OCI-LY3 (cell line): ENCODE measurements at regions not wholly inside any gene's neighbourhood (a gene's known extent, or its start where the extent isn't known, plus 50 kb on each side); places are given as distances from the start of the nearest gene placed in this dataset.

Source experiments
- H2AFZ ChIP-seq: fragments of 200-600, 300-600 bp; shearing (Covaris generic); 2 replicates; pipeline ENCODE4 v1.6.0; 2014; ENCODE audit warnings: antibody characterized with exemption, low read depth, low read length
- H3K27ac ChIP-seq: fragments of 200-600, 300-600 bp; sonication (generic); 2 replicates; pipeline ENCODE4 v1.5.1; 2014; ENCODE audit warnings: mild to moderate bottlenecking, low read length, moderate library complexity, mixed read lengths
- H3K27me3 ChIP-seq: fragments of 200-600, 300-600 bp; sonication (generic); 2 replicates; pipeline ENCODE4 v1.6.1; 2014; ENCODE audit warnings: low read depth, low read length, mixed read lengths
- H3K36me3 ChIP-seq: fragments of 200-600, 300-600 bp; sonication (generic); replicated peaks from 2 replicates; pipeline ENCODE3; 2014; ENCODE audit warnings: low read depth, low read length, mixed read lengths
- H3K4me1 ChIP-seq: fragments of 300-600, 200-600 bp; sonication (generic); 2 replicates; pipeline ENCODE4 v1.6.1; 2014; ENCODE audit warnings: low read length, mixed read lengths
- H3K4me2 ChIP-seq: fragments of 200-600, 300-600 bp; sonication (generic); 2 replicates; pipeline ENCODE4 v1.6.1; 2014; ENCODE audit warnings: low read length, mixed read lengths
- H3K4me3 ChIP-seq: fragments of 300-600, 200-600 bp; sonication (generic); 2 replicates; pipeline ENCODE4 v1.5.1; 2014; ENCODE audit warnings: antibody characterized with exemption, mild to moderate bottlenecking, low read length, moderate library complexity
- H3K79me2 ChIP-seq: fragments of 300-600, 200-600 bp; shearing (Covaris generic); 2 replicates; pipeline ENCODE4 v1.6.1; 2014; ENCODE audit warnings: mild to moderate bottlenecking, low read length, mixed read lengths
- H3K9ac ChIP-seq: fragments of 300-600, 200-600 bp; shearing (Covaris generic); 2 replicates; pipeline ENCODE4 v1.6.0; 2014; ENCODE audit warnings: mild to moderate bottlenecking, low read length, moderate library complexity
- H3K9me3 ChIP-seq: fragments of 200-600, 300-600 bp; shearing (Covaris generic); 2 replicates; pipeline ENCODE4 v1.6.1; 2014; ENCODE audit warnings: low read length, mixed read lengths; ENCODE audit not compliant: insufficient read depth
- H4K20me1 ChIP-seq: fragments of 200-600, 300-600 bp; sonication (generic); 2 replicates; pipeline ENCODE4 v1.6.1; 2016; ENCODE audit warnings: low read length, mixed read lengths; ENCODE audit not compliant: insufficient read depth
- CTCF ChIP-seq: fragments of 200-600, 300-600 bp; sonication (generic); IDR thresholded peaks from 2 replicates; pipeline ENCODE4 v1.5.1; 2014; ENCODE audit warnings: antibody characterized with exemption, low read length, low read depth
- EZH2phosphoT487 ChIP-seq: fragments of 200-600 bp; shearing (Covaris generic); IDR thresholded peaks from 2 replicates; pipeline ENCODE4 v1.6.1; 2018; ENCODE audit warnings: antibody characterized with exemption, mixed run types, low read depth

- Histone ChIP-seq H3K9ac (no peak overlapping the region), H2AFZ (no peak overlapping the region), H4K20me1 (no peaks in the 10 kb centered on the region), H3K36me3 (no peaks in the 10 kb centered on the region), H3K4me3 (no peak overlapping the region), H3K79me2 (no peaks in the 10 kb centered on the region), H3K27me3 (peaks cover 5% of the 10 kb centered on the region; the same call in 1 of the 2 replicates), H3K4me2 (no peak overlapping the region), H3K9me3 (no peaks in the 10 kb centered on the region), H3K4me1 (no peaks in the 10 kb centered on the region), H3K27ac (no peak overlapping the region)
- TF ChIP-seq EZH2phosphoT487 (no peak), CTCF (no peak)
Measured at GRCh38 chr6:25166955-25167748, 112.0 kb upstream of the CARMIL1 start.

GRCh38 chr6:25167961-25168360 is 111.2 kb upstream of the CARMIL1 start:
- Histone ChIP-seq H3K9me3 (no peaks in the 10 kb centered on the region), H3K27ac (no peak overlapping the region), H3K4me3 (no peak overlapping the region), H3K4me1 (no peaks in the 10 kb centered on the region), H3K4me2 (no peak overlapping the region), H3K79me2 (no peaks in the 10 kb centered on the region), H2AFZ (no peak overlapping the region), H3K27me3 (peaks cover 5% of the 10 kb centered on the region; the same call in 1 of the 2 replicates), H3K9ac (no peak overlapping the region), H3K36me3 (no peaks in the 10 kb centered on the region), H4K20me1 (no peaks in the 10 kb centered on the region)
- TF ChIP-seq CTCF: no peak
- no peak for TF ChIP-seq EZH2phosphoT487

DNA sequence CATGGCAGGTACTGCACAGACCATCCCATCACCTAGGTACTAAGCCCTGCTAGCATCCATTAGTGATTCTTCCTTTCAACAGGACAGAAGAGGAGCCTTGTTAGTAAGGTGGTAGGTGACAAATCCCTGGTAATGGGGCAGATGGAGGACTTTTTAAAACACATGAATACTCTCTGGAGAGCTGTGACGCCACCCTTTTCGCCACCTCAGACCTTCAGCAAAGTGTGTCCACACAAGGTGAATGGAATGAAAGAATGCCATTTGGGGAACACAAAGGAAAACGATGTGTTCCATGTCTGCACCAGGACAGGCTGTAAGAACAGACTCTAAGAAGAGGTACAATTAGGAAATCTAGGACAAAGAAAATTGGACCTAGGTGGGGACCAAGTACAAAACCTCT is 110.5 kb upstream of the CARMIL1 start:
- TF ChIP-seq CTCF: no peak
- TF ChIP-seq EZH2phosphoT487: no peak
- H4K20me1 ChIP-seq: no peaks in the 10 kb centered on the region
- H3K36me3 ChIP-seq: no peaks in the 10 kb centered on the region

DNA sequence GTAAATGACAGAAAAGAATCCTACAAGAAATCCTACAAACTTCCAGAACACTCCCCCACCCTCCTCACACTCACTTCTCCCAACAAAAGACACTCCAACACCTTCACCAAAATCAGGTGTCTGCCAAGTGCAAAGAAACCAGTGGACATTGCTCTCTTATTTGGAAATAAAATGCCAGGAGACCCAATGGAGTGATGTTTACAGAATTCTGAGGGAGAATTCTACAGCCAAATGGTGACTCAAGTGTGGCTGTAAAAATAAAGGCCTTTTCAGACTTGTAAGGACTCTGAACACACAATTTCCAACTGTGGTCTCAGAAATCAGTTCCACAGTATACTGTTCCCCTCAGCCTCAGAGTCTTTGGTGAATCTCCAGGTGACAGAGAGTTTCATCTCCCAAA is 109.6 kb upstream of the CARMIL1 start:
- Histone ChIP-seq H3K36me3 (no peaks in the 10 kb centered on the region), H3K4me2 (no peak overlapping the region)

More for the DNA sequence above, 110.5 kb upstream of the CARMIL1 start:
- no peak overlapping the region for H3K4me3 ChIP-seq
- no peak overlapping the region for H2AFZ ChIP-seq
- no peaks in the 10 kb centered on the region for H3K9me3 ChIP-seq
- no peaks in the 10 kb centered on the region for H3K4me1 ChIP-seq
- peaks cover 5% of the 10 kb centered on the region; the same call in 1 of the 2 replicates for H3K27me3 ChIP-seq
- H3K79me2 ChIP-seq: no peaks in the 10 kb centered on the region
- H3K9ac ChIP-seq: no peak overlapping the region
- H3K4me2 ChIP-seq: no peak overlapping the region
- H3K27ac ChIP-seq: no peak overlapping the region

More for the DNA sequence above, 109.6 kb upstream of the CARMIL1 start:
- TF ChIP-seq CTCF: no peak
- TF ChIP-seq EZH2phosphoT487: no peak
- no peaks in the 10 kb centered on the region for H3K4me1 ChIP-seq
- H3K79me2 ChIP-seq: no peaks in the 10 kb centered on the region
- H3K4me3 ChIP-seq: no peak overlapping the region
- no peak overlapping the region for H3K9ac ChIP-seq
- no peaks in the 10 kb centered on the region for H3K9me3 ChIP-seq
- H3K27ac ChIP-seq: no peak overlapping the region
- H4K20me1 ChIP-seq: no peaks in the 10 kb centered on the region
- peaks cover 5% of the 10 kb centered on the region; the same call in 1 of the 2 replicates for H3K27me3 ChIP-seq
- no peak overlapping the region for H2AFZ ChIP-seq
